ENCODE measurements at regions not wholly inside any gene's neighbourhood (a gene's known extent, or its start where the extent isn't known, plus 50 kb on each side); places are given as distances from the start of the nearest gene placed in this dataset.
"Not testable (repeated sequence)": the region's sequence is repeated elsewhere in the genome, so short reads cannot be mapped to it uniquely, and the experiment has no call there.

- no peak for DNase-seq
These were observed 699.2 kb downstream of the KCNT2 start for GRCh38 chr1:195909061-195909460.

- no peak for DNase-seq
These were observed 700.1 kb downstream of the KCNT2 start for GRCh38 chr1:195908121-195908520.

GRCh38 chr1:195903203-195903602 is 705.0 kb downstream of the KCNT2 start:
- no peak for DNase-seq

GRCh38 chr1:195902779-195903178 is 705.5 kb downstream of the KCNT2 start:
- DNase-seq, result no peak

- DNase-seq, result no peak
These were observed 708.4 kb downstream of the KCNT2 start for GRCh38 chr1:195899762-195900352.

GRCh38 chr1:195898924-195899323 is 709.3 kb downstream of the KCNT2 start:
- no peak for DNase-seq

- no peak for DNase-seq
These were observed 709.9 kb downstream of the KCNT2 start for GRCh38 chr1:195898373-195898772.

GRCh38 chr1:195897076-195897475 is 711.2 kb downstream of the KCNT2 start:
- no peak for DNase-seq

GRCh38 chr1:195894411-195894810 is 713.8 kb downstream of the KCNT2 start:
- DNase-seq, result no peak

- no peak for DNase-seq
These were observed 722.2 kb downstream of the KCNT2 start for GRCh38 chr1:195886000-195886399.

GRCh38 chr1:195878478-195878877 is 729.8 kb downstream of the KCNT2 start:
- DNase-seq, result no peak

- DNase-seq, result no peak
These were observed 731.4 kb downstream of the KCNT2 start for GRCh38 chr1:195876792-195877191.

GRCh38 chr1:195872376-195872775 is 735.9 kb downstream of the KCNT2 start:
- no peak for DNase-seq

GRCh38 chr1:195867638-195868037 is 740.6 kb downstream of the KCNT2 start:
- DNase-seq, result no peak

- DNase-seq, result no peak
These were observed 741.4 kb downstream of the KCNT2 start for GRCh38 chr1:195866781-195867222.

- no peak for DNase-seq
These were observed 742.0 kb downstream of the KCNT2 start for GRCh38 chr1:195866091-195866780.

GRCh38 chr1:195851804-195852203 is 756.4 kb downstream of the KCNT2 start:
- no peak for DNase-seq

GRCh38 chr1:195851016-195851601 is 757.1 kb downstream of the KCNT2 start:
- DNase-seq, result no peak

GRCh38 chr1:195849180-195849579 is 759.1 kb downstream of the KCNT2 start:
- no peak for DNase-seq

GRCh38 chr1:195847957-195848875 is 760.0 kb downstream of the KCNT2 start:
- not testable (repeated sequence) for DNase-seq

- DNase-seq, result no peak
These were observed 776.5 kb downstream of the KCNT2 start for GRCh38 chr1:195831789-195832188.

- no peak for DNase-seq
These were observed 779.9 kb downstream of the KCNT2 start for GRCh38 chr1:195828325-195828724.

GRCh38 chr1:195820925-195821324 is 787.3 kb downstream of the KCNT2 start:
- DNase-seq, result no peak

All from activated CD8-positive, alpha-beta memory T cell treated with anti-CD3 and anti-CD28 coated beads, Interleukin-2, amount 50 U/mL, for 4 hours (primary cell).